ENCODE measurements at regions not wholly inside any gene's neighbourhood (a gene's known extent, or its start where the extent isn't known, plus 50 kb on each side); places are given as distances from the start of the nearest gene placed in this dataset.
"Not testable (repeated sequence)": the region's sequence is repeated elsewhere in the genome, so short reads cannot be mapped to it uniquely, and the experiment has no call there.

DNA sequence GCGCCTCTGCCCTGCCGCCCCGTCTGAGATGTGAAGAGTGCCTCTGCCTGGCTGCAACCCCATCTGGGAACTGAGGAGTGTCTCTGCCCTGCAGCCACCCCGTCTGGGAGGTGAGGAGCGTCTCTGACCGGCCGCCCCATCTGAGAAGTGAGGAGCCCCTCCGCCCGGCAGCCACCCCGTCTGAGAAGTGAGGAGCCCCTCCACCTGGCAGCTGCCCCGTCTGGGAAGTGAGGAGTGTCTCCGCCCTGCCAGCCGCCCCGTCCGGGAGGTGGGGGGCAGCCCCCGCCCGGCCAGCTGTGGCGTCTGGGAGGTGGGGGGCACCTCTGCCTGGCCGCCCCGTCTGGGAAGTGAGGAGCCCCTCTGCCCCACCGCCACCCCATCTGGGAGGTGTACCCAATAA is 110.4 kb downstream of the PRKAB2 start:
- DNase-seq, result not testable (repeated sequence)

DNA sequence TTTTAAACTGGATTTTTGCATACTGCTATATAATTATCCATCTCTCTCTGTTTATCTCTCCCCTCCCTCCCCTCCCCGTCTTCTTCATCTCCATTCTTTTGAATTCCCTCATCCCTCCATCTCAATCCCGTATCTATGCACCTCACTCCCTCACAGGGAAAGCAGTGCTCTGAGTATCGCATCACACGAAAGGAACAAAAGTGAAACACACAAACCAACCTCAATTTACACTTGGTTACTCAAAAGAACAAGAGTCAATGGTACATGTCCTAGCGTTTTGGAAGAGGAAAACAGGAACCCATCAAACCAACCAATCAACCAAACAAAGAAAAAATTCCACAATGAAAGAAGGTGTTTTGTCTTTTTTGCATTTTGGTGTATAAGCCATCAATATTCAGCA is 115.1 kb downstream of the NBPF12 start:
- DNase-seq, result no peak

DNA sequence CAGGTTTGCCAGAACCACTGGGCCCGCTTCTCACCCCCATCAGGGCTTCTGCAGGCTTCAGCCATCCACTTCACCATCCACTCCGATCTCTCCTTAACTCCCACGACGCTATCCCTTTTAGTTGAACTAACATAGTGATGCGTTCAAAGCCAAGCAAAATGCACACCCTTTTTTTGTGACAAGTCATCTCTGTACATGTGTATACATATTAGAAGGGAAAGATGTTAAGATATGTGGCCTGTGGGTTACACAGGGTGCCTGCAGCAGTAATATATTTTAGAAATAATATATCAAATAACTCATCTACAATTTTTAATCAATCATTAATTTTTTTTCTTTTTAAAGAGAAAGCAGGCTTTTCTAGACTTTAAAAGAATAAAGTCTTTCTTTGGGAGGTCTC is 114.6 kb downstream of the NBPF12 start:
- DNase-seq, result no peak

DNA sequence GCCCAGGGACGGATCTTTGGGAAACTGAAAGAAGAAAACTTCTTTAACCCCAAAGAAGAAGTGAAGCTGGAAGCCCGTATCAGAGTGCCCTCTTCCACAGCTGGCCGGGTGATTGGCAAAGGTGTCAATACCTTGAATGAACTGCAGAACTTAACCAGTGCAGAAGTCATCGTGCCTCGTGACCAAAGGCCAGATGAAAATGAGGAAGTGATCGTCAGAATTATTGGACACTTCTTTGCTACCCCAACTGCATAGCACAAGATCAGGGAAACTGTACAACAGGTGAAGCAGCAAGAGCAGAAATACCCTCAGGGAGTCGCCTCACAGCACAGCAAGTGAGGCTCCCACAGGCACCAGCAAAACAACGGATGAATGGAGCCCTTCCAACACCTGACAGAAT is 114.0 kb downstream of the NBPF12 start:
- no peak for DNase-seq

DNA sequence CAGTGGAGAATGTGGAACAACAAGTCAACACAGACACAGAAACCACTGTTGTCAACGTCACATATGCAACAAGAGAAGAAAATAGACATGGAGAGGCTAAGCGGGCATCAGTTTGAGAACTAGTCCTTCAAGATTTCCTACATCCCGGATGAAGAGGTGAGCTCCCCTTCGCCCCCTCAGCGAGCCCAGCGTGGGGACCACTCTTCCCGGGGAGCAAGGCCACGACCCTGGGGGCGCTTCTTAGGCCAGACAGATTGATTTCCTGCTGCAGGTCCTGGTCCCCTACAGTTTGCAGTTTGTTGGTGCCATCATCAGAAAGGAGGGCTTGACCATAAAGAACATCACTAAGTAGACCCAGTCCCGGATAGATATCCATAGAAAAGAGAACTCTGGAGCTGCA is 113.0 kb downstream of the NBPF12 start:
- no peak for DNase-seq

DNA sequence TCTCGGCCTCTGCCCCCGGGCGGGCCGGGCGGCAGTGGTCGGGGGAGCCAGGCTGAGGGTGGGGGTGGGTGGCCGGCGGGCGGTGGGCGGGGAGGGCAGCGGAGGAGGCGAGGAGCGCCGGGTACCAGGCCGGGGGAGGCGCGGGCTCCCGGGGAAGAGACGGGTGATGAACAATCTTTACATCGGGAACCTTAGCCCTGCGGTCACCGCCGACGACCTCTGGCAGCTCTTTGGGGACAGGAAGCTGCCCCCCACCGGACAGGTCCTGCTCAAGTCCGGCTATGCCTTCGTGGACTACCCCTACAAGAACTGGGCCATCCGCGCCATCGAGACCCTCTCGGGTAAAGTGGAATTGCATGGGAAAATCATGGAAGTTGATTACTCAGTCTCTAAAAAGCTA is 112.5 kb downstream of the NBPF12 start:
- DNase-seq, result no peak

DNA sequence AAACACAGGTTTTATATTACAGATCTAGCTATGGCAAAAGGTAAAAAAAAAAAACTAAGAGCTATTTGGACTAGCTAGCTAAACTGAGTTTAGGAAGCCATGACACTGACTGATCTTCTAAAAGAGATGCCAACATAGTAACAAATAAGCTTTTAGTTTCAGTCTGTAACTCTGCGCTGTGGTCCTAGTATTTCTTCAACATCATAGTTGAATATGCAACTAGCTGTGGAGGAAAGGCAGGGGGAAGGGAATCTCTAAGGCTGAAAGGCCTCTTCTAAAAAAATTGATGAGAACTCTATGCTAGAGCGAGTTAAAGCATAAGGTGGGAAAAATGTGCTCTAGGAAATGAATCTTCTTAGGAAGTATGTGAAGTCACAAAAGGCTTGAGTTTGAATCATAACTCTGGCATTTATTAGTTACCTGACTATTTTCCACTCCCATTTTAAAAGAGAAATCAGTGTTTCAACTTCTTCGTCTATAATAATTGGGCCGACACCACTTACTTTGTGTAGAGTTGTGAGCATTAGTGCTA is 108.8 kb downstream of the NBPF12 start:
- not testable (repeated sequence) for DNase-seq

DNA sequence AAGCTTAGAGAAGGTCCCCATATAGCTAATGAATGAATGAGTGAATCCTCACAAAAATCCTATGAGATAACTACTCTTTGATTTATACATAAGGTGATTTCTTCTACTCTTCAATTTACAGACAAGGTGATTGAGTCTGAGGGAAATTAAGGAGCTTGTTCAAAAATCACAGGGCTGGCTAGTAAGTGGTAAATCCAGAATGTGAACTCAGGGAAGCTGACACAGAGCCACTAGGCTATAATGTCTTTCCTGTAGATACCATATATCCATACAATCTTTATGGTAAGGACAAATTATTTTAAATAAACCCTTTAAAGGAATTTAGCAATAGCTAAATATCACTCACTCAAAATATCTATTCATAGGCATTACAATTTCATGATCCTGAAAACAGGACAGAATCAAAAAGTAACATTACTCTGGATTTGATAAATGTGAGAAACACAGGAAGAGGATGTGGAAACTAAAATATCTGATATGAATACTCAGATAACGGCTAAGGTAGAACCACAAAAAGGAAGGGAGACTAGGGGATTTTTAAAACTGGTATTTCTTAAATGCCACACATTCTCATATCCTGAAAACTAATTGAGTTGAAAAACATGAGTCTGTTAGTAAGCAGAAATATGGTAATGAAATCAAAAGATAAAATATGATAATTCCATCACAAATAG is 108.2 kb downstream of the NBPF12 start:
- no peak for DNase-seq

Data from right hindlimb (tissue), 1 donor.